ENCODE measurements at regions not wholly inside any gene's neighbourhood (a gene's known extent, or its start where the extent isn't known, plus 50 kb on each side); places are given as distances from the start of the nearest gene placed in this dataset.

DNA sequence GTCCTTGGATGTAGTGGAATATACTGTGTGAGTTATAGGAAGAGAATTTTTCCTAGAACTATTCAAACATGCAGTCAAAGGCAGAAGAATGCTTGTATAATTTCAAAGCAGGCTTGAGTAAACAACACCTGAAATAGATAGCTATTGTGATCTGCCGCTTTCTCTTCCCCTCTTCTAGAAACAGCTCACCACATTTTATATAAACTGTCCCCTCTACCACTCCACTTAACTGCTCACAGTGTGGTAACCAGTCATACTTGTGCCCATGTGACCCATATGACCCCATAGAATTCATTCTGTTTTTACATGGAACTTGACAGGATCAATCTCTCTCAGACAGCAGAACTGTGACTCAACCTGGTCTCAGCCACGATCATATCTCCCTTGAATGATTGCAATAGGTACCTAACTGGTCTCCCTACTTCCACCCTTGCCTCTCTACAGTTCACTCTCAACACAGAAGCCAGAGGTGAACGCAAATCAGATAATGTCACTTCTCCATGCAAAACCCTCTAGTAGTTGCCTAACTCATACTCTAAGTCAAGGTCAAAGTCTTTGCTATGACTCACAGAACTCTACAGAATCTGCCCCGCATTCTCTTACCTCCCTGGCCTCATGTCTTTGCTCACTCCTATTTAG lies 85.6 kb upstream of the EFHC2 start:
- H3K27me3 ChIP-seq (replicated peaks): no peaks in the 10 kb centered on the region
- H3K36me3 ChIP-seq (replicated peaks): no peaks in the 10 kb centered on the region
- TF ChIP-seq, protein P1, sequence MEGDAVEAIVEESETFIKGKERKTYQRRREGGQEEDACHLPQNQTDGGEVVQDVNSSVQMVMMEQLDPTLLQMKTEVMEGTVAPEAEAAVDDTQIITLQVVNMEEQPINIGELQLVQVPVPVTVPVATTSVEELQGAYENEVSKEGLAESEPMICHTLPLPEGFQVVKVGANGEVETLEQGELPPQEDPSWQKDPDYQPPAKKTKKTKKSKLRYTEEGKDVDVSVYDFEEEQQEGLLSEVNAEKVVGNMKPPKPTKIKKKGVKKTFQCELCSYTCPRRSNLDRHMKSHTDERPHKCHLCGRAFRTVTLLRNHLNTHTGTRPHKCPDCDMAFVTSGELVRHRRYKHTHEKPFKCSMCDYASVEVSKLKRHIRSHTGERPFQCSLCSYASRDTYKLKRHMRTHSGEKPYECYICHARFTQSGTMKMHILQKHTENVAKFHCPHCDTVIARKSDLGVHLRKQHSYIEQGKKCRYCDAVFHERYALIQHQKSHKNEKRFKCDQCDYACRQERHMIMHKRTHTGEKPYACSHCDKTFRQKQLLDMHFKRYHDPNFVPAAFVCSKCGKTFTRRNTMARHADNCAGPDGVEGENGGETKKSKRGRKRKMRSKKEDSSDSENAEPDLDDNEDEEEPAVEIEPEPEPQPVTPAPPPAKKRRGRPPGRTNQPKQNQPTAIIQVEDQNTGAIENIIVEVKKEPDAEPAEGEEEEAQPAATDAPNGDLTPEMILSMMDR (IDR thresholded peaks at IDR 0.05; ENCODE audit: low read depth, low read length, missing control alignments): no peak
- no peak for DNase-seq
- in situ Hi-C loops (cut with HindIII; ENCODE audit: low pct_ligation_motif_present, low sequenced_read_pairs): no loop called here
- no peak overlapping the region for H3K27ac ChIP-seq
- H3K4me3 ChIP-seq (ENCODE audit: low read depth, low read length): no peak overlapping the region

DNA sequence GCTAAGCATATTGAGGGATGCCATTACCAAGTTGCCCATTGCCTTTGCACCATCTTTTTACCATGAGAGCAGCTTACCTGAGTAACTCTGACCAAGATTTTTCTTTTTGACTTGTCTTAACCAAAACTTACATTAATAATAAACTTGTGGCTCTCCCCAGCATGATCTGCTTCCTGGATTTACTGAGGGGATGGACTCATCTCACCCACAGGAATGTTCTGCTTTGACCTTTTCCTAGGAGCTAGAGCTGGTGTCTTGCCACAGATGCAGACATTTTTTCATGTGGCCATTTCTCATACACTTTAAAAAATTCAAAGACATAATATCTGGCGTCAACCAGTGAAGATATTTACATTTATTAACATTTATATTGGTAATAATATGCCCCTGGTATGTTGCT lies 79.2 kb upstream of the EFHC2 start:
- no peaks in the 10 kb centered on the region for H3K27me3 ChIP-seq (replicated peaks)
- DNase-seq: no peak
- in situ Hi-C loops (cut with HindIII; ENCODE audit: low pct_ligation_motif_present, low sequenced_read_pairs): no loop called here
- H3K27ac ChIP-seq: no peak overlapping the region
- no peak overlapping the region for H3K4me3 ChIP-seq (ENCODE audit: low read depth, low read length)
- no peaks in the 10 kb centered on the region for H3K36me3 ChIP-seq (replicated peaks)
- TF ChIP-seq, protein P1 (IDR thresholded peaks at IDR 0.05; ENCODE audit: low read depth, low read length, missing control alignments): no peak

DNA sequence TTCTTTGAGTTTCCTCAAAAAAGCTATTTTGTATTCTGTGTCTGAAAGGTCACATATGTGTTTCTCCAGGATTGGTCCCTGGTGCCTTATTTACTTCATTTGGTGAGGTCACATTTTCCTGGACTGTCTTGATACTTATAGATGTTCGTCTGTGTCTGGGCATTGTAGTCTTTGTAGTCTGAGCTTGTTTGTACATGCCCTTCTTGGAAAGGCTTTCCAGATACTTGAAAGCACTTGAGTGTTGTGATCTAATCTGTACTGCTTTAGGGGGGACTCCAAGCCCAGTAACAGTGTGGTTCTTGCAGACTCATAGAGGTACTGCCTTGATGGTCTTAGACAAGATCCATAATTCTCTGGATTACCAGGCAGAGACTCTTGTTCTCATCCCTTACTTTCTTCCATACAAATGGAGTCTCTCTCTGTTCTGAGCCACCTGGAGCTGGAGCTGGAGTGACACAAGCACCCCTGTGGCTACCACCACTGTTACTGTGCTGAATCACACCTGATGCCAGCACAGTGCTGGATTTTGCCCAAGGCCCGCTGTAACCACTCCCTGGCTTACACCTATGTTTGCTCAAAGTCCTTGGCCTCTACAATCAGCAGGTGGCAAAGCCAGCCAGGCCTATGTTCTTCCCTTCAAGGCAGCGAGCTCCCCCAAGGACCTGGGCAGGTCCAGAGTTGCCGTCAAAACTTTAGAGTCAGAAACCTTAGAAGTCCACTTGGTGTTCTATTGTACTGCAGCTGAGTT lies 72.3 kb upstream of the EFHC2 start:
- in situ Hi-C loops (cut with HindIII; ENCODE audit: low pct_ligation_motif_present, low sequenced_read_pairs): no loop called here
- DNase-seq: no peak

DNA sequence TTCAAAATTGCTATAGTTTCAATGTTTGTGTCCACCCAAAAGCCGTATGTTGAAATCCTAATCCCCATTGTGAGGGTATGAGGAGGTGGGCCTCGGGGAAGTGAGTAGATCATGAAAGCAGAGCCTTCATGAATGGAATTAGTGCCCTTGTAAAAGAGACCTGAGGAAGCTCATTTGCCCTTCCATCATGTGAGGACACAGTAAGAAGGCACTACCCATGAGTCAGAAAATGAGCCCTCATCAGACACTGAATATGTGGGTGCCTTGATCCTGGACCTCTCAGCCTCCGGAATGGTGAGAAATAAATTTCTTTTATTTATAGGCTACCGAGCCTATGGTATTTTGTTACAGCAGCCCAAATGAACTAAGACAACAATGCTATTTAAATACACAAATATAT lies 57.7 kb upstream of the EFHC2 start:
- H3K27ac ChIP-seq: no peak overlapping the region
- TF ChIP-seq, protein P1 (IDR thresholded peaks at IDR 0.05; ENCODE audit: low read depth, low read length, missing control alignments): no peak
- no peaks in the 10 kb centered on the region for H3K36me3 ChIP-seq (replicated peaks)
- in situ Hi-C loops (cut with HindIII; ENCODE audit: low pct_ligation_motif_present, low sequenced_read_pairs): no loop called here
- no peak overlapping the region for H3K4me3 ChIP-seq (ENCODE audit: low read depth, low read length)
- no peaks in the 10 kb centered on the region for H3K27me3 ChIP-seq (replicated peaks)
- peak; percentile 4 for DNase-seq

More for the DNA sequence above, 72.3 kb upstream of the EFHC2 start:
- H3K4me3 ChIP-seq (ENCODE audit: low read depth, low read length): no peak overlapping the region
- no peaks in the 10 kb centered on the region for H3K27me3 ChIP-seq (replicated peaks)
- no peaks in the 10 kb centered on the region for H3K36me3 ChIP-seq (replicated peaks)
- TF ChIP-seq, protein P1 (IDR thresholded peaks at IDR 0.05; ENCODE audit: low read depth, low read length, missing control alignments): no peak
- no peak overlapping the region for H3K27ac ChIP-seq

DNA sequence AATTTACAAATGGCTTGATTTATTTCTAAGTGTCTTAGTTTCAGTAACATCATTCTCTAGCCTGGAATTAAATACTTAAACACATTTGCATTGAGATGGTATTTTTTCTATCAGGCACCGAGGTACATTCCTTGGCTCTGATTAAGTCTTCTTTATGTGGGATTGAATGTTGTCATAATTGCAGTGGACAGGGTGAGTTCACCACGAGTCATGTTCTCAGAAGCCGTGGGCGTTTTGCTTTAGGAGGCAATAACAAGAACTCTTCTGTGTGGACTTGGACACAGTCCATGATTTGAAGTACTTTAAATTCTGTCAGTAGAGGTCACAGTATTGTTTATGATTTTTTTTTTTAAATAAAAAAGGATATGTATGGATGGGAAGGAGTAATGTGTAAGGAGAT lies 57.1 kb upstream of the EFHC2 start:
- H3K27me3 ChIP-seq (replicated peaks): no peaks in the 10 kb centered on the region
- in situ Hi-C loops (cut with HindIII; ENCODE audit: low pct_ligation_motif_present, low sequenced_read_pairs): no loop called here
- H3K27ac ChIP-seq: peak overlapping the region; percentile 44
- H3K36me3 ChIP-seq (replicated peaks): no peaks in the 10 kb centered on the region
- DNase-seq: peak; percentile 91
- TF ChIP-seq, protein P1 (IDR thresholded peaks at IDR 0.05; ENCODE audit: low read depth, low read length, missing control alignments): no peak
- no peak overlapping the region for H3K4me3 ChIP-seq (ENCODE audit: low read depth, low read length)

Data from brain microvascular endothelial cell (primary cell).